ENCODE measurements at regions not wholly inside any gene's neighbourhood (a gene's known extent, or its start where the extent isn't known, plus 50 kb on each side); places are given as distances from the start of the nearest gene placed in this dataset.

GRCh38 chr10:44240584-44241205, 144.2 kb downstream of the CXCL12 start:
- no peak for DNase-seq

GRCh38 chr10:44238212-44238611, 146.7 kb downstream of the CXCL12 start:
- DNase-seq: no peak

GRCh38 chr10:44237364-44238049, 147.4 kb downstream of the CXCL12 start:
- DNase-seq: no peak

- no peak for DNase-seq
Observed at GRCh38 chr10:44235363-44235762, 149.5 kb downstream of the CXCL12 start.

- DNase-seq: no peak
Observed at GRCh38 chr10:44234483-44234875, 150.4 kb downstream of the CXCL12 start.

GRCh38 chr10:44233561-44234482, 151.1 kb downstream of the CXCL12 start:
- DNase-seq: no peak

GRCh38 chr10:44217274-44217820, 167.6 kb downstream of the CXCL12 start:
- no peak for DNase-seq

- no peak for DNase-seq
Observed at GRCh38 chr10:44216073-44216472, 168.8 kb downstream of the CXCL12 start.

- no peak for DNase-seq
Observed at GRCh38 chr10:44209811-44210210, 175.1 kb downstream of the CXCL12 start.

- no peak for DNase-seq
Observed at GRCh38 chr10:44207160-44207559, 177.7 kb downstream of the CXCL12 start.

GRCh38 chr10:44206127-44206818, 178.6 kb downstream of the CXCL12 start:
- no peak for DNase-seq

GRCh38 chr10:44205067-44205466, 179.8 kb downstream of the CXCL12 start:
- DNase-seq: no peak

- DNase-seq: no peak
Observed at GRCh38 chr10:44203535-44203934, 181.4 kb downstream of the CXCL12 start.

GRCh38 chr10:44202952-44203351, 181.9 kb downstream of the CXCL12 start:
- DNase-seq: no peak

GRCh38 chr10:44201656-44202055, 183.2 kb downstream of the CXCL12 start:
- no peak for DNase-seq

GRCh38 chr10:44201011-44201410, 183.9 kb downstream of the CXCL12 start:
- DNase-seq: no peak

GRCh38 chr10:44199991-44200655, 184.8 kb downstream of the CXCL12 start:
- no peak for DNase-seq

- DNase-seq: no peak
Observed at GRCh38 chr10:44199267-44199666, 185.6 kb downstream of the CXCL12 start.

GRCh38 chr10:44198780-44199097, 186.2 kb downstream of the CXCL12 start:
- no peak for DNase-seq

GRCh38 chr10:44198096-44198779, 186.7 kb downstream of the CXCL12 start:
- no peak for DNase-seq

GRCh38 chr10:44197646-44198045, 187.3 kb downstream of the CXCL12 start:
- no peak for DNase-seq

GRCh38 chr10:44196336-44196735, 188.6 kb downstream of the CXCL12 start:
- DNase-seq: no peak
